Right kidney (tissue), 1 donor: ENCODE measurements at regions not wholly inside any gene's neighbourhood (a gene's known extent, or its start where the extent isn't known, plus 50 kb on each side); places are given as distances from the start of the nearest gene placed in this dataset.

ENCODE experiments used
- DNase-seq: peaks from one replicate; pipeline ENCODE4 v3.0.0-alpha.2; 2016

- DNase-seq, result no peak
Observed at GRCh38 chr14:47821135-47821534, 145.7 kb upstream of the MDGA2 start.

- DNase-seq, result no peak
Observed at GRCh38 chr14:47790477-47790876, 115.1 kb upstream of the MDGA2 start.

DNA sequence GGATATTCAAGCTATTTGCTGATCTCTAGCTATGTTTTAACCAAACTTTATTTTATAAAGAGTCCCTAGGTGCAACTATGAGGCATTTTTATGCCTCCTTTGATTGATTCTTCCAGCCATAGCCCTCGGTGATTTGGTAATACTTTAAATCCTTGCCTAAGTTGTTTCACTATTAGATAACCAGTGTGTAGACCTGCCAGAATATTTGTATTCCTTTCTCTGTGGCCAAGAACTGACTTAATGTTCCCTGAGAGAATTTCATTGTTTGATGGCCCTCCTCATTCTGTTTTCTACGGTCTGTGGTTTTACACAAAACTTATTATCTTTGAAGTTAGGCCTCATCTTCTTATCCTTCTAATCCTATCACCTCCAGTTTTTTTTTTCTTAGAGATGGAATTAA is 109.7 kb upstream of the MDGA2 start:
- no peak for DNase-seq

DNA sequence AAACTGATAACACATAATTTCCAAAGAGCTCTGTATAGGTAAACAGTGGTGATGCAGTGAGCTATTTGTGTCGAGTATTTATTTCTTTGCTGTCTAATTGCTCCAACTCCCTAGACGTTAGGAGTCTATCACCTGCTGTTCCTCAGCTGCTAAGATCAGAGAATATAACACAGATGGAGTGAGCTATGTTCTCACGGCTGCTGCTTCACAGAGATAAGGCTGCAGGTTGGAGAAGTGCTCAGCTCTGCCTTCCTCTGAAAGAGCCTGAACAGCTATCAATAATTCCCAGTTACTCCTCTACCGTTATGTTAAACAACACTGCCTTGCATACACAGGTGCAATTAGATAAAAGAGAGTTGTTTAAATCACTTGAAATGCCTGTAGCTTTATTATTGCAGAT is 103.2 kb upstream of the MDGA2 start:
- DNase-seq, result no peak

DNA sequence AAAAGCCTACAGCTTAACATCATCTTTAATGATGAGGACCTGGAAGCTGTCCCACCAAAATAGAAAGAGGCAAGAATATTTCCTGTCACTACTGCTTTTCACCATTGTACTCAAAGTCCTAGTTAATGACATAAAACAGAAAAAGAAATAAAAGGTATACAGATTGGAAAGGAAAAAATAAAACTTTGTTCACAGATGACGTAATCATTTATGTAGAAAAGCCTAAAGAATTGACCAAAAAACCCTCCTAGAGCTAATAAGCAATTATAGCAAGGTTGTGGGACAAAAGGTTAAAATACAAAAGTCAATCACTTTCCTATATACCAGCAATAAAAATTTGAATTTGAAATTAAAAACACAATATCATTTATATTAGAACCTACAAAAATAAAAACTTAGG is 97.2 kb upstream of the MDGA2 start:
- DNase-seq, result no peak

GRCh38 chr14:47763188-47763854 is 87.9 kb upstream of the MDGA2 start:
- DNase-seq, result no peak

DNA sequence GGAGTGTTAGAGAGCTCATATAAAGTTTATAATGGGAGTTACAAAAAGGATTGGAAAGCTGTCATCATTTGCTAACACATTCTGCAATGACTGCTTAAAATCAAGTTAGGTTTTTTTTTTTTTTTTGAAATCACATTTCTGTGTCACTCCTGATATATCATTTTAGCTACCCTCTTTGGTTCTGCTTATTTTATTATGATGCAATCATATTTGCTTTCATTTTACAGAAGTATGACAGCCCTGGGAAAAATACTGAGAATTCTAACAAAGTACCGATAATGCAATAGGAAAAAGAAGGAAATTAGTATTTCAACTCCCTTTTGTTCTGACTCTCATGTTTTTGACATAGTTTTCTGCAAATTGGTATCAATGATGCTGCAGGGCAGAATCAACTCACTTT is 71.6 kb upstream of the MDGA2 start:
- no peak for DNase-seq

- no peak for DNase-seq
Observed at GRCh38 chr14:47744155-47744554, 68.8 kb upstream of the MDGA2 start.

- DNase-seq, result no peak
Observed at GRCh38 chr14:47739541-47739940, 64.1 kb upstream of the MDGA2 start.

- no peak for DNase-seq
Observed at GRCh38 chr14:47730296-47730695, 54.9 kb upstream of the MDGA2 start.
